Rectal smooth muscle tissue (tissue), 1 donor: ENCODE measurements at regions not wholly inside any gene's neighbourhood (a gene's known extent, or its start where the extent isn't known, plus 50 kb on each side); places are given as distances from the start of the nearest gene placed in this dataset.
"Not testable (repeated sequence)": the region's sequence is repeated elsewhere in the genome, so short reads cannot be mapped to it uniquely, and the experiment has no call there.

Experiments used
- H3K27ac ChIP-seq: one replicate; pipeline ENCODE4 v1.7.0; 2013; ENCODE audit warnings: low read depth, low read length, inconsistent platforms
- H3K27me3 ChIP-seq: one replicate; pipeline ENCODE4 v1.7.0; 2013; ENCODE audit warnings: low read length; ENCODE audit not compliant: control insufficient read depth, insufficient read depth
- H3K36me3 ChIP-seq: one replicate; pipeline ENCODE4 v1.7.0; 2013; ENCODE audit warnings: low read length; ENCODE audit not compliant: control insufficient read depth, insufficient read depth
- H3K4me1 ChIP-seq: one replicate; pipeline ENCODE4 v1.7.0; 2013; ENCODE audit warnings: low read length; ENCODE audit not compliant: control insufficient read depth, insufficient read depth
- H3K4me3 ChIP-seq: one replicate; pipeline ENCODE4 v1.7.0; 2013; ENCODE audit warnings: low read length
- H3K9ac ChIP-seq: one replicate; pipeline ENCODE4 v1.7.0; 2013; ENCODE audit warnings: low read length

GRCh38 chr21:15208786-15209185 is 144.0 kb upstream of the NRIP1 start:
- Histone ChIP-seq H3K27me3 (no peaks in the 10 kb centered on the region), H3K36me3 (no peaks in the 10 kb centered on the region), H3K4me1 (peaks cover 2% of the 10 kb centered on the region)

GRCh38 chr21:15209224-15209623 is 144.4 kb upstream of the NRIP1 start:
- H3K36me3 ChIP-seq, result no peaks in the 10 kb centered on the region
- no peak overlapping the region for H3K27ac ChIP-seq
- H3K27me3 ChIP-seq, result no peaks in the 10 kb centered on the region
- H3K4me1 ChIP-seq, result no peaks in the 10 kb centered on the region
- H3K9ac ChIP-seq, result no peak overlapping the region
- no peak overlapping the region for H3K4me3 ChIP-seq

More at GRCh38 chr21:15208786-15209185, 144.0 kb upstream of the NRIP1 start:
- Histone ChIP-seq H3K9ac (no peak overlapping the region), H3K27ac (no peak overlapping the region), H3K4me3 (no peak overlapping the region)

GRCh38 chr21:15210235-15210678 is 145.5 kb upstream of the NRIP1 start:
- Histone ChIP-seq H3K36me3 (no peaks in the 10 kb centered on the region), H3K4me3 (no peak overlapping the region), H3K27ac (no peak overlapping the region), H3K27me3 (no peaks in the 10 kb centered on the region), H3K4me1 (no peaks in the 10 kb centered on the region), H3K9ac (no peak overlapping the region)

GRCh38 chr21:15211491-15212133 is 146.8 kb upstream of the NRIP1 start:
- no peak overlapping the region for H3K9ac ChIP-seq
- H3K4me1 ChIP-seq, result no peaks in the 10 kb centered on the region
- no peak overlapping the region for H3K4me3 ChIP-seq
- H3K27ac ChIP-seq, result no peak overlapping the region
- H3K36me3 ChIP-seq, result no peaks in the 10 kb centered on the region
- H3K27me3 ChIP-seq, result no peaks in the 10 kb centered on the region

- Histone ChIP-seq H3K36me3 (no peaks in the 10 kb centered on the region), H3K27me3 (no peaks in the 10 kb centered on the region), H3K4me3 (no peak overlapping the region), H3K9ac (no peak overlapping the region), H3K4me1 (no peaks in the 10 kb centered on the region), H3K27ac (no peak overlapping the region)
Observed at GRCh38 chr21:15212206-15212605, 147.4 kb upstream of the NRIP1 start.

GRCh38 chr21:15218476-15218875 is 153.7 kb upstream of the NRIP1 start:
- H3K4me3 ChIP-seq, H3K9ac ChIP-seq, H3K36me3 ChIP-seq, H3K27me3 ChIP-seq, H3K27ac ChIP-seq, H3K4me1 ChIP-seq: not testable (repeated sequence)

- no peaks in the 10 kb centered on the region for H3K36me3 ChIP-seq
Observed at GRCh38 chr21:15219039-15219438, 154.2 kb upstream of the NRIP1 start.

GRCh38 chr21:15219894-15220293 is 155.1 kb upstream of the NRIP1 start:
- no peak overlapping the region for H3K9ac ChIP-seq
- H3K4me3 ChIP-seq, result no peak overlapping the region
- no peaks in the 10 kb centered on the region for H3K36me3 ChIP-seq
- H3K4me1 ChIP-seq, result peaks cover 2% of the 10 kb centered on the region
- no peak overlapping the region for H3K27ac ChIP-seq
- no peaks in the 10 kb centered on the region for H3K27me3 ChIP-seq

More at GRCh38 chr21:15219039-15219438, 154.2 kb upstream of the NRIP1 start:
- H3K9ac ChIP-seq, result no peak overlapping the region
- no peak overlapping the region for H3K27ac ChIP-seq
- peaks cover 2% of the 10 kb centered on the region for H3K4me1 ChIP-seq
- H3K4me3 ChIP-seq, result no peak overlapping the region
- no peaks in the 10 kb centered on the region for H3K27me3 ChIP-seq

- Histone ChIP-seq H3K9ac (no peak overlapping the region), H3K27ac (no peak overlapping the region), H3K4me3 (no peak overlapping the region), H3K4me1 (peaks cover 2% of the 10 kb centered on the region), H3K36me3 (no peaks in the 10 kb centered on the region), H3K27me3 (no peaks in the 10 kb centered on the region)
Observed at GRCh38 chr21:15221799-15222386, 157.1 kb upstream of the NRIP1 start.

- Histone ChIP-seq H3K4me3 (no peak overlapping the region), H3K9ac (no peak overlapping the region), H3K4me1 (peaks cover 2% of the 10 kb centered on the region), H3K27me3 (no peaks in the 10 kb centered on the region), H3K27ac (no peak overlapping the region), H3K36me3 (no peaks in the 10 kb centered on the region)
Observed at GRCh38 chr21:15222707-15223106, 157.9 kb upstream of the NRIP1 start.

GRCh38 chr21:15224346-15225086 is 159.7 kb upstream of the NRIP1 start:
- Histone ChIP-seq H3K4me1 (peaks cover 2% of the 10 kb centered on the region), H3K27me3 (no peaks in the 10 kb centered on the region), H3K4me3 (no peak overlapping the region), H3K9ac (no peak overlapping the region), H3K27ac (no peak overlapping the region), H3K36me3 (no peaks in the 10 kb centered on the region)

- Histone ChIP-seq H3K36me3 (no peaks in the 10 kb centered on the region), H3K4me1 (no peaks in the 10 kb centered on the region), H3K9ac (no peak overlapping the region), H3K4me3 (no peak overlapping the region), H3K27me3 (no peaks in the 10 kb centered on the region), H3K27ac (no peak overlapping the region)
Observed at GRCh38 chr21:15227919-15228318, 163.1 kb upstream of the NRIP1 start.
